Retinal pigment epithelial cell (primary cell): ENCODE measurements at regions not wholly inside any gene's neighbourhood (a gene's known extent, or its start where the extent isn't known, plus 50 kb on each side); places are given as distances from the start of the nearest gene placed in this dataset.

Source experiments
- DNase-seq: peaks from one replicate; pipeline ENCODE4 v3.0.0-alpha.2; 2010; ENCODE audit warnings: low read depth
- H3K4me3 ChIP-seq: 2 replicates; pipeline ENCODE4 v1.5.1; 2011; ENCODE audit warnings: mild to moderate bottlenecking, low read length, control low read depth, moderate library complexity
- TF ChIP-seq, protein P1 (sequence below): conservative IDR thresholded peaks from 2 replicates; pipeline ENCODE4 v1.5.1; 2011; ENCODE audit warnings: low read depth, low read length, control low read depth, inconsistent platforms

DNA sequence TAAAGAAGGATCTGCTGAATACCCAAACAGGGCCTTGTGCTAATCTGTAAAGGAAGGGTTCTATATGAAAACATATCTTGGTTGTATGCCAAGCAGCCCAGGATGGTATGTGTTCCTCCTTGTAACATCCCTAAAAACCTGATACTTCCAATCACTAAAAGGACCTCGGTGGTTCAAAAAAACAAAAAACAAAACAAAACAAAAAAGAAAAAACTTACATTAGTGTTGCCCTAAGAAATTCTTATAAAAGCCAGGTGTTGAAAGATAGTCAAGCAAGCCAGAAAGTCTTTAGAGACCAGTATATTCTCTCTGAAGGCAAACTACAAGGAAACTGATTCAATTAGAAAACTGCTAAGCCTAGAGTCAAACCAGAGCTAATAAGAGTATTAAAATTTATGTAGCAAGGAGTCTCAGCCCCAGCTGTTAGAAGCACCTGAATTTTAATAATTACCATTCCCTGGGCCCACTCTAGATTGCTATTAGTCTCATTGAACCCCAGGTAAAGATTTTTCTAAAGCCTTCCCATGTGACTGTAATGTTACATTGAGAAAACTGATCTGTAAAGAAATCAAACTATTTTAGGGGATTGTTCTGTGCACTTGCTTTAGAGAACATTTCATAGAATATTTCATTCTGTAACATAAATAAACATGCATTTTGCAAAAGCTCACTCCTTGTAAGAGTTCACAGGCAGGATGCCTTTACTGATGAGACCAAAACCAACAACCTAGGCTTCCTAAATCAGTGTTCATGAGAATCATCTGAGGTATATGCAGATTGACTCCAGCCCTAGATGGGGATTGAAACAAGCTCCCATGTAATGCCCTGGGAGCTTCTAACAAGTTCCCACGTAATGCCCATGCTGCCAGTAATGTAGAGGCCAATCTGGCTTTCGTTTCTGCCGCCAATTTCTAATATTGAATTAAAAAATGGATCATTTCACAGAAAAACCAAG is 95.2 kb upstream of the BTN3A2 start:
- DNase-seq, result no peak
- peak overlapping the region; percentile 75 for H3K4me3 ChIP-seq
- TF ChIP-seq, protein P1, sequence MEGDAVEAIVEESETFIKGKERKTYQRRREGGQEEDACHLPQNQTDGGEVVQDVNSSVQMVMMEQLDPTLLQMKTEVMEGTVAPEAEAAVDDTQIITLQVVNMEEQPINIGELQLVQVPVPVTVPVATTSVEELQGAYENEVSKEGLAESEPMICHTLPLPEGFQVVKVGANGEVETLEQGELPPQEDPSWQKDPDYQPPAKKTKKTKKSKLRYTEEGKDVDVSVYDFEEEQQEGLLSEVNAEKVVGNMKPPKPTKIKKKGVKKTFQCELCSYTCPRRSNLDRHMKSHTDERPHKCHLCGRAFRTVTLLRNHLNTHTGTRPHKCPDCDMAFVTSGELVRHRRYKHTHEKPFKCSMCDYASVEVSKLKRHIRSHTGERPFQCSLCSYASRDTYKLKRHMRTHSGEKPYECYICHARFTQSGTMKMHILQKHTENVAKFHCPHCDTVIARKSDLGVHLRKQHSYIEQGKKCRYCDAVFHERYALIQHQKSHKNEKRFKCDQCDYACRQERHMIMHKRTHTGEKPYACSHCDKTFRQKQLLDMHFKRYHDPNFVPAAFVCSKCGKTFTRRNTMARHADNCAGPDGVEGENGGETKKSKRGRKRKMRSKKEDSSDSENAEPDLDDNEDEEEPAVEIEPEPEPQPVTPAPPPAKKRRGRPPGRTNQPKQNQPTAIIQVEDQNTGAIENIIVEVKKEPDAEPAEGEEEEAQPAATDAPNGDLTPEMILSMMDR, result no peak

DNA sequence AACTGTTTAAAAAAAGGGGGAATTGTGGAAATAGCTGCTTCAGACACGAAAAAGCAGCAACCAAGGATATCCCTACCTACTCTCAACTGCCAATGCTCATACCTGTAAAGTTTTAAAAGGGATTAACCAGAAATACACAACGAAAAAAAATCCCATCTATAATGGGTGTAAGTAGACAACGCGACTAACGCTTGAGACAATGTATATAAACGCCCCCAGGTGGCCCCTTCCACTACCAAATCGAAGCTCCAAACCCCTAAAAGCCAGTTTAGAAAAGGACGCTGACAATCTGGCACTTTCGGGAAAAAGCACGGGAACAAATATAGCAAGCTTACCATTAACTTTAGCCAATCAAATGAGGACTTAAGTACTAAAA is 94.5 kb upstream of the BTN3A2 start:
- H3K4me3 ChIP-seq, result peak overlapping the region; percentile 75

DNA sequence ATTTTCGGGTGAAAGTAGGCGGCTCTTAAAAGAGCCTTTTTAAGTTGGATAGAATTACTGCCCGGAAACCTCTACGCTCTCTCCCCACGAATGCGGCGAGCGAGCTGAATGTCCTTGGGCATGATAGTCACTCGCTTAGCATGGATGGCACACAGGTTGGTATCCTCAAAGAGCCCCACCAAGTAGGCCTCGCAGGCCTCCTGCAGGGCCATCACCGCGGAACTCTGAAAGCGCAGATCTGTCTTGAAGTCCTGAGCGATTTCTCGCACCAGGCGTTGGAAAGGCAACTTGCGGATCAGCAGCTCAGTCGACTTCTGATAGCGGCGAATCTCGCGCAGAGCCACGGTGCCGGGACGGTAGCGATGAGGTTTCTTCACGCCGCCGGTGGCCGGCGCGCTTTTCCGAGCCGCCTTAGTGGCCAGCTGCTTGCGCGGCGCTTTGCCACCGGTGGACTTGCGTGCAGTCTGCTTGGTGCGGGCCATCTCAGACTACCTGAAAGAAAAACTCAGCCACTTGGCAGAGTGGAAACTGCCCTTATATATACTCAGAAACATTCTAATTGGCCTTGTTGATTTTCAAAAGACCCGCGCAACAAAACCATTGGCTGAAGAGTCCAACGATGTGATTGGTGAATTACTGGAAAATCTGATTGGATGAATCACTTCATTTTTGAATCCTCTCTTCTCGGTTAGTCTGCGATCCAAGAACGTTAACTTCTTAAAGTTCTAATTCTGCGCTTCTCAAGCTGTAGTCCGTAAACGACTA is 93.9 kb upstream of the BTN3A2 start:
- DNase-seq, result peak; percentile 76
- TF ChIP-seq, protein P1, result no peak
- peak overlapping the region; percentile 75 for H3K4me3 ChIP-seq

More for the DNA sequence above, 94.5 kb upstream of the BTN3A2 start:
- no peak for DNase-seq
- TF ChIP-seq, protein P1, result peak; percentile 13

DNA sequence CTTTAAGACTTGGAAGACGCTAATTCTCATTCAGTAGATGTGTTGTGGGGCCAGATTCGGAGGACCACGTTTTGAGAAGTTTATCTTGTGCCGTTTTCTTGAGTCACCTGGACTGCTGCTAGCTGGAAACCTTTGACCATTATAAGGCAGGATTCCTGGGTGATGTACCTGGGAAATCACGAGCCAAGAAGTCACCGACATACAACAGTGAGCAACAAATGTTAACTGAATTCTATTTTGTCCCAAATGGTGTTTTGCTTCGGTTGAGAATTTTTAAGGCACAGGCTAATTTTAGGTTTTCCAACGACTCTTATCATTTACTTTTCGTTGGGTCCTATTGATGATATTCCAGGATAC is 93.4 kb upstream of the BTN3A2 start:
- DNase-seq, result no peak
- TF ChIP-seq, protein P1, result no peak
- H3K4me3 ChIP-seq, result peak overlapping the region; percentile 75

DNA sequence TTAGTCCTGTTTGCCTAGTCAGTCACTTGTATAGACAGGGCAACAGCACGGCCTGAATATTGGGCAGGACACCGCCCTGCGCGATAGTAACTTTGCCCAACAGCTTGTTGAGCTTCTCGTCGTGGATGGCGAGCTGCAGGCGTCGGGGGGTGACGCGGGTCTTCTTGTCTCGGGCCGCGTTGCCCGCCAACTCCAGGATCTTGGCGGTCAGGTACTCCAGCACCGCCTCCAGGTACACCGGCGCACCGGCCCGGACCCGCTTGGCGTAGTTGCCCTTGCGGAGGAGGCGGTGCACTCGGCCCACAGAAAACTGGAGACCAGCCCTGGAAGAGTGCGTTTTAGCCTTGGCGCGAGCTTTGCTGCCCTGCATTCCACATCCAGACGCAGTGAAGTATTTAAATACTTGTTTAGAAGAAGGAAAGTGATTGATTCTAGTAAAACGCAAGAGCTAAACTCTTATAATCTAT is 92.8 kb upstream of the BTN3A2 start:
- H3K4me3 ChIP-seq, result peak overlapping the region; percentile 75
- DNase-seq, result no peak
- TF ChIP-seq, protein P1, result no peak

DNA sequence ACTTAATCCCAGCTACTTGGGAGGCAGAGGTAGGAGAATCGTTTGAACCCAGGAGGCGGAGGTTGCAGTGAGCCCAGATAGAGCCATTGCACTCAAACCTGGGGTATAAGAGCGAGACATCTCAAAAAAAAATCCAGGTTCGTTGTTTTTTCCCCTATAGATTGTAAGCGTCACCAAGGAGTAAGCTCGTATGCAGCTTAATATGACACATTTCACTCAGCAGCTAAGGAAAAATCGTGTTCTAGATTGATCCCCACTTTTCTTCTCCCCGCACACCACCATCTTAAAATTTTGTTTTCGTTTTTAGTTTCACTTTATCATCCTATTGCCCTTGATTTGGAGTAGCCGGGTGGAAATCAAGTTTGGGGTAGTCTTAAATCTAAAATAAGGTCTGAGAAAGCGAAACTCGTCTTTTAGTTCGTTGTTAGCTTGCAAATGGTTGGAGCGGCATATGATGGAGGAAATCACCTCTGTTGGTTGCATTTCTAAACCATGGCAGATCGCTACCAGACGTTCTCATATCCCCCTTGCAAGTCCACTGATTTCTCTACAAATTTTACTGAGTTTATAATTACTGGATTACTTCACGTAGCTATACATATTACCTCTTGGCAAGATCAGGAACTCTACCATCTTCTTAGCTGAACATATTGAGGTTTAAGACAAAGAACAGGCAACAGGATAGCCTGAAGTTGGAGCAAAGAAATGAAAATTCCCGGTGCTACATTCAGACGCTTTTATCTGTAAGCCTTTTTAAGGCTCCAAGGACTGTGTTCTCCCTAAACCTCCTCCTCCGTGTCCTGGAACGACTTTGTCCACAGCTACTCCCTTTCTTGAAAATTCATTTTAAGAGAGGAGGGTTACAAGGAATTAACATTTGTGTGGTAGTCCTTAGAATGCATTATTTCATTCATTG is 91.1 kb upstream of the BTN3A2 start:
- peak overlapping the region; percentile 53 for H3K4me3 ChIP-seq
- DNase-seq, result no peak
- TF ChIP-seq, protein P1, result no peak
